KBM-7 (cell line): ENCODE measurements at regions not wholly inside any gene's neighbourhood (a gene's known extent, or its start where the extent isn't known, plus 50 kb on each side); places are given as distances from the start of the nearest gene placed in this dataset.
"Not testable (repeated sequence)": the region's sequence is repeated elsewhere in the genome, so short reads cannot be mapped to it uniquely, and the experiment has no call there.

Experiments
- DNase-seq: peaks from one replicate; pipeline ENCODE4 v3.0.0-alpha.2; 2015
- in situ Hi-C: fragments of 300-500 bp; cut with MboI; formaldehyde crosslinking; loops from 2 replicates; pipeline ENCODE4 v1.14.3; 2020; ENCODE audit warnings: low sequenced_read_pairs, low pct_unique_long_range_greater_than_20kb, mixed read lengths

DNA sequence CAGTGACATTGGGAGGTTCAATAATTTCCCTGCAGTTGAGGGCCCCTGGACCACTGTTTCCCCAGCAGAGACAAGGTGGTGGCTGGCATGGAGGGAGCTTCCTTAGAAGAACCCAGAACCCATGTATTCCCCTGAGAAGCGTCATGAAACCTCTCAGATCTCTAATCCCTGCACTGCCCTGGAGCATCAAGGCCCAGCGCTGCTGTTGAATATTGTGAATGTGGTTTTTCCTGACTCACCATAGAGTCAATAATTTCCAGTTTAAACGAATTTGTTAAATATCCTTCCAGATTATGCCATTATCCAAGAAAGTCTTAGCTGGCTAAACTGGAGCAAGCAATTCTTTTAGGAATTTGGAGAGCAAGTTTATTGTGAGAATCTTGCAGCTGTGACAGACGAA is 333.5 kb downstream of the CACNA1B start:
- in situ Hi-C loops, DNase-seq: not testable (repeated sequence)

DNA sequence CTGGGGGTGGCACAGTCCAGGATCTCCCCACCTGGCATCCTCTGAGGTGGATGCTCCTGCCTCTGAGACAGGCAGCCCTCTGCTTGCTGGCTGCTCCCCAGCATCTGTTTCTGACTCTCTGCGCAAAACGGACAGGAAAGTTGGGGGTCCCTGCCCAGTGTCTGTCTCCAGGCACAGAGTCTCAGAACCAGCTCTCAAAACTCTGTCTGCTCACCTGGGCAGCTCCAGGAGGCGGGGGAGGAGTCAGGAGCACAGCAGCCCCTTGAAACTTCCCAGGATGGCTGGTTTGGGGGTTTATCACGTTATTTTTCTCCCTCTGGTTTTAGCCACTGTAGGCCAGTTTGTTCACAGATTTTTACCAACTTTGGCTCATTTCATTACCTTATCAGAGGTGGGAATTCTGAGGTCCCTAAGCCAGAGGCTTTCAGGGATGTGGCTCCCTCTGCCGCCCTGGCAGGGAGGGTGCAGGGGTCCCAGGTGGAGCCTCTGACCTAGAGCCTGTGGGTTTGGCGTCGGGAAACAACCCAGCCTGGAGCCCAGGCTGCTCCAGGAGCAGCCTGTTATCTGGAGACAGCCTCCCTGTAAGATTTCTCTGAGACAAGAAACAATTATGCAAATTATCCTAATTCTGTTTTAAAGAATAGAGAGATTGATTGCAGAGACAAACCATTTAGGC is 334.1 kb downstream of the CACNA1B start:
- in situ Hi-C loops: not testable (repeated sequence)
- DNase-seq: peak; percentile 10

DNA sequence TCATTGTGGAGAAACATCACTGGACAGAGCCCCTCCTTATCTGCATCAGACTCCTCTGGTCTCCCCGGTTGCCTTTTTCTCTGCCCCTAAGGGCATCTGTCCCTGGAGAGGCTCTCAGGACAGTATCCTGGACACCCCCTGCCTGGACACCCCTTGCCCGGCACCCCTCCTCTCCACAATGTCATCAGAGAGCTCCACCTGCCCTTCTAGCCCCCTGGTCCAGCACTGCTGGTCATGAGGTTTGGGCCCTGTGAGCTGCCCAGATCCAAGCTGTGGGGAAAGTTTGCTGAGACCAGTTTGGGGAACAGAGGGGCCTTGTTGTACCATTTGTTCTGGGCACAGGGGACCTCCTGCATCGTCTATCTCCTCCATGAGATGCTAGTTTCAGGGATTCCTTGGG is 335.2 kb downstream of the CACNA1B start:
- in situ Hi-C loops: not testable (repeated sequence)

DNA sequence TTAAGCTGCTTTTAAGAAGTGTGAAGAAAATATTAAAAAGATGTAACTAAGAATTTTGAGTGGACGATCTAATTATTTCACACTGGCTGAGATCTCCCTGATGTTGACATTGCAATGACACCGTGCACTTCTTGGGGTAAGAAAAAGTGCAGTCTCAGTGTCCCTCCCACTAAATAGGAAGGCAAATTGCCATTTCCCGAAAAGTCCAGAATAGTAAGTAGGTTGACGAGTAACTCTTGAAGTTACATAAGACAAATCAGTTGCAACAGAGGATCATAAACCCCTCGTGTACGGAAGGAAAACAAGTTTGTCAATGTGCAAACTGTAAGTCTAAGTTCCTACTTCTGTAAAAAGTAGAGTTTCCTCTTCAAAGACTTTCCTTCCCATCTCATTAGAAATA is 336.2 kb downstream of the CACNA1B start:
- peak; percentile 8 for DNase-seq
- in situ Hi-C loops: not testable (repeated sequence)

More for the DNA sequence above, 335.2 kb downstream of the CACNA1B start:
- not testable (repeated sequence) for DNase-seq

DNA sequence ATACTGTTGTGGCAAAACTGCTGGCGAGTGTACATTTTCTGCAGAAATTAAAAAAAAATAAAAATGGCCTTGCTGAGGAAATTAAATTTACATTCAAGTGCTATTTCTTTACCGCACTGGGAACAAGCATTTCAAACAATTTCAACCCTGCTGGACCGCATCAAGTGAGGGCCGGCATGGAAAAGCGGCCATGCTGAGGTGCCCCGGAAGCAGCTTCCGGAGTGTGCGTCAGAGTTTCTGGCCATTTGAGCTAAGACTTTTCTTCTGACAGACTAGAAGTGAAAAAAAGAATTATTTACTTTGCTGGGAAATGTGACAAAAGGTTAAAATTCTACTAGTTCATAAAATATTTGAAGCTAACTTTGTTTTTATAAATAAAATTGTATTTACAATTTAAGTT is 337.0 kb downstream of the CACNA1B start:
- in situ Hi-C loops, DNase-seq: not testable (repeated sequence)

DNA sequence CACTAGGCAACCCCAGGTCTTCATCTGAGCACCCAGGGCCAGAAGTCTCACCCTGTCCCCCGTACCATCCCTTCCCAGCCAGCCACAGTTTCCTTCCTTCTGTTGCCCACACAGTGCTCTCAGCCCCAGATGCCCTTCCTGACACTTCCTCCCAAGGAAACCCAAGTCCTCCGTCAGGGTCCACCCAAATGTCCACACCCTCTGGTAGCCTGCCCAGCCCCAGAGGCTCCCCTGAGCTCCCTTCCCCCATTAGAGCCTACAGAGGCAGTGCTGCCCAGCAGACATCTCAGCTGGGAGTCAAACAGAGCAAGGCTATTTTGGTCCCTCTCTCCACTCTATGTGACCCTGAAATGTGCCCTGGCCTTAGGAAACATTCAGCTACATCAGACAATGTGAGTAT is 338.0 kb downstream of the CACNA1B start:
- DNase-seq, in situ Hi-C loops: not testable (repeated sequence)

DNA sequence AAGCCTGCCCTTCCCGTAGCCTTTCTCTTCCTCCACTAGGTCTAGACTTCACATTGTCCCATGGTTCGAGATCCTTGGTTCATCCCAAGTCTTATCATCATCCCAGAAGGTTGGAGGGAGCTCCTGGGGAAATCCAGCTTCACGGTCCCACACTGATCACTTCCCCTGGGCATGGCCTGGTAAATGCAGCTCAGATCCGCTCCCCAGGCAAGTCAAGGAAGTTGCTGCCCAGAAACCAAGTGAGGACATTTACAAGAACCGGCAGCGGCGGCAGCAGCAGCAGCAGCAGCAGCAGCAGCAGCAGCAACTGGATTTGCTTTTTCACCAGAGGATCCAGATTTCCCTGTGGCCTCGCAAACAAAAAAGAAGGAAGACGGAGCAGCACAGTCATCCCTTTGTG is 339.2 kb downstream of the CACNA1B start:
- DNase-seq, in situ Hi-C loops: not testable (repeated sequence)

DNA sequence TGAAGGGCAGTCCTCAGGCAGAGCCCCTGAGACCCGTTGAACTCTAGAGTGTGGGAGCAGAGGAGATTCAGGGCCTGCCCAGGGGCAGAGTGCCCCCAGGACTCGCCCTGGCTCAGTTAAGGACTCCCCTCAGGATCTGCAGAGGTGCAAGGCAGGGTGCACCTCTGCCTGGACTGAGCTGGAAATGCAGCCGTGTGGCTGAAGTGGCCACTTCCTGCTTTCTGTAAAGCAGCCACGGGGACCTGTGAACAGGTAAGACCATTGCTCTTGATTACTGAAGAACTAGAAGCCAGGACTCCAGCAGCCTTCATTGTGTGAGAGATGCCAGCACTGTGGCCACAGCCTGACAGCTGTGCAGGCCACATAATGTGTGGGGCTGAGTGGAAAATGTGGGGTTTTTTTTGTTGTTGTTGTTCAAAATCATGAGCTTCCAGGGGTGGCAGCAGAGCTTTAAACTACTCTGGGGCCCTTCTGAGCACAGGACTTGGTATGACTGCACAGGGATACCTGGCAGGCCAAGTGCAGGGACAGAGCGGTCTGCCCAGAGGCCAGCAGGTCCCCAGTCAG is 339.8 kb downstream of the CACNA1B start:
- in situ Hi-C loops, DNase-seq: not testable (repeated sequence)

DNA sequence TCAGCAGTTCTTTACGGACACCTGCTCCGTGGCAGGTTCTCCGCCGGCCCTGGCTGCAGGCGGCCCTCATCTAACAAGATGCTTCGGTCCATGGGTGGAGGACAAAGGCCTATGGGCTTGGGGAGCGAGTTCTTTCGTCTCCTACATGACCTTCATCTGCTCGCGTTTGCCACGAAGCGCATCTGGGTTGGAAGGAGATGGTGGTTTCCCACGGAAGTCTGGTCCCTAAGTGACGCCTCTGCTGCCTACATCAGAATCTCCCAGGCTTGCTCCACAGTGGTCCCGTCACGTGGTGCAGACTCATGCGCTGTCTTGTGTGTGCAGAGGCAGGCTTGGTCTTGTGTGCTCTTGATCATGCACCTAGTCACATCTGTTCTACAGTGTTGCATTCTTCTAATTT is 341.7 kb downstream of the CACNA1B start:
- DNase-seq, in situ Hi-C loops: not testable (repeated sequence)

DNA sequence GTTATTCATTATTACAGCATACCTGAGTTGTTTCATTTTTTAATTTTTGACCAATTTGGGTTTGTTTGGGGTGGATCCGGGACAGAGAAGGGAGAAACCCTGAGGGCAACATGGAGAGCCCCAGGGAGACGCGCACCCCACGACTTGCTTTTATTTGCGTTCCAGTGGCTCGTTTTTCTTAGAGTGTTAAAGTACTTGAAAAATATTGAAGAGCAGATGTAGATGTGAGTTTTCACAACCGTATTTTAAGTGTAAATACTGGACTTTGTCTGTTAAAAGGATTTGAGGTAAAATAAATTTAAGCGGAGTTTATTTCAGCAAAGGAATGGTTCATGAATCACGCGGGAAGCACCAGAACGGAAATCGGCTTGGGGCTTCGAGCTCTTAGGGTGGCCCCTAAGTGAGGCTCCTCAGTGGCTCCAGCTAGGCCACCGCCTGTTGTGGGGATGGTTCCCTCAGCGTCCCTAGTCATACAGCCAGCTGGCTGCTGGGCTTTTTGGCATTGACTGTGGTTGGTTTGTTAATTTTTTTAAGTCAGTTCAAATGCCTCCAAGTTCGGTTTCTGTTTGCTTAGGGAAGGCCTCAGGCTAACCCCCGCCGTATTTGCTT is 344.0 kb downstream of the CACNA1B start:
- DNase-seq, in situ Hi-C loops: not testable (repeated sequence)

DNA sequence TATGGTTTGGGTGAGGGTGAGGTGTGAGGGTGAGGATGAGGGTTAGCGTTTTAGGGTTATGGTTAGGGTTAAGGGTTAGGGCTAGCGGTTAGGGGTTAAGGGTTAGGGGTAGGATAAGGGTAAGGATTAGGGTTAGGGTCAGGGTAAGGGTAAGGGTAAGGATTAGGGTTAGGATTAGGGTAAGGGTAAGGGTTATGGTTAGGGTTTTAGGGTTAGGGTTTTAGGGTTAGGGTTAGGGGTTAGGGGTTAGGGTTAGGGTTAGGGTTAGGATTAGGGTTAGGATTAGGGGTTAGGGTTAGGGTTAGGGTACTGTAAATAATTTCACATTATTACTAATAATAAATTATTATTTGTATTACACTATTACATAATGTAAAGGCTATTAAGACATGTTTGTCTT is 359.5 kb downstream of the CACNA1B start:
- in situ Hi-C loops, DNase-seq: not testable (repeated sequence)

DNA sequence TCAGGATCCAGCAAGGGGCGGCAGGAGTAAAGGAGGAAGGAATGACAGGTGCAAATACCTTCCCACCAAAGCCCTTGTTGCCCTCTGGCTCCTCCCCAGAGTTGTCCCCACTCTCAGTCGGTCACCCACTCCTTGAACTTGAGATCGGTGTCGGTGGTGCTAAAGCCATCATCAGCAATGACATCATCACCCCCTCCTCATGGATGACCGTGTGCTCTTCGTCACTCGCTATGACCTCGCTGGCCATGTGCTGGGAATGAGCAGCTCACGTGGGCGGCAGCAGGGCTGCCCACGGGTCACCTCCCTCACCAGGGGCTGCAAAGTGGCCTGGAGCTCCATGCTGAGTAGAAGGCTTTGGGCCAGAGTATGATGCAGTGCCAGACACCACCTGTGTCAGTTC is 405.3 kb downstream of the CACNA1B start:
- in situ Hi-C loops, DNase-seq: not testable (repeated sequence)
